ENCODE measurements at regions not wholly inside any gene's neighbourhood (a gene's known extent, or its start where the extent isn't known, plus 50 kb on each side); places are given as distances from the start of the nearest gene placed in this dataset.

DNA sequence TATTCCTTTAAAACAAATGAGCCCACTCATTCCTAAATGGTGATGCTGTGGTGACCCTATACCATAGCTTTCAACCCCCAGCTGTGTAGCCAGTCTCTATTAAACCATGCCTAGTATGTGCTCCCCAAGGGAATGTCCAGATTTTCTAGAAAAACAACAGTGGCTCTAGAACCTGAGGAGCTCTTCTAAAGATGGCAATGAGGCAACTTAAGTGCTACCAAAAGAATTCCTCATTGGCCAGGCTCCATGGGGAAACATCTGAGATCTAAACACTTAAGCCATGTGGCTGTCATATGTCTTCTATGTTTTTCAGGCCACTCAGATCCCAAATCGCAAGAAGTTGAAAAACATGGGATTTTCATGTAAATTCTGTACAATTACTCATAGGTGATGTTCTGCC lies 191.0 kb downstream of the TPBG start:
- TF ChIP-seq, protein P1, sequence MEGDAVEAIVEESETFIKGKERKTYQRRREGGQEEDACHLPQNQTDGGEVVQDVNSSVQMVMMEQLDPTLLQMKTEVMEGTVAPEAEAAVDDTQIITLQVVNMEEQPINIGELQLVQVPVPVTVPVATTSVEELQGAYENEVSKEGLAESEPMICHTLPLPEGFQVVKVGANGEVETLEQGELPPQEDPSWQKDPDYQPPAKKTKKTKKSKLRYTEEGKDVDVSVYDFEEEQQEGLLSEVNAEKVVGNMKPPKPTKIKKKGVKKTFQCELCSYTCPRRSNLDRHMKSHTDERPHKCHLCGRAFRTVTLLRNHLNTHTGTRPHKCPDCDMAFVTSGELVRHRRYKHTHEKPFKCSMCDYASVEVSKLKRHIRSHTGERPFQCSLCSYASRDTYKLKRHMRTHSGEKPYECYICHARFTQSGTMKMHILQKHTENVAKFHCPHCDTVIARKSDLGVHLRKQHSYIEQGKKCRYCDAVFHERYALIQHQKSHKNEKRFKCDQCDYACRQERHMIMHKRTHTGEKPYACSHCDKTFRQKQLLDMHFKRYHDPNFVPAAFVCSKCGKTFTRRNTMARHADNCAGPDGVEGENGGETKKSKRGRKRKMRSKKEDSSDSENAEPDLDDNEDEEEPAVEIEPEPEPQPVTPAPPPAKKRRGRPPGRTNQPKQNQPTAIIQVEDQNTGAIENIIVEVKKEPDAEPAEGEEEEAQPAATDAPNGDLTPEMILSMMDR (IDR thresholded peaks at IDR 0.05): no peak
- no peak for TF ChIP-seq POLR2A (IDR thresholded peaks at IDR 0.05)

Measured in right lobe of liver (tissue), 4 donors.